BE2C (cell line): ENCODE measurements at regions not wholly inside any gene's neighbourhood (a gene's known extent, or its start where the extent isn't known, plus 50 kb on each side); places are given as distances from the start of the nearest gene placed in this dataset.

Experiments used
- DNase-seq: peaks from one replicate; pipeline ENCODE4 v3.0.0-alpha.2; 2020
- H3K27me3 ChIP-seq: fragments of 250-450 bp; sonication (Bioruptor Pico); 2 replicates; pipeline ENCODE4 v1.5.1; 2020; ENCODE audit warnings: mild to moderate bottlenecking
- H3K36me3 ChIP-seq: fragments of 250-450 bp; sonication (Bioruptor Pico); 2 replicates; pipeline ENCODE4 v1.5.1; 2020; ENCODE audit warnings: mild to moderate bottlenecking
- H3K4me1 ChIP-seq: fragments of 250-450 bp; sonication (Bioruptor Pico); 2 replicates; pipeline ENCODE4 v1.5.1; 2020
- H3K4me3 ChIP-seq: 2 replicates; pipeline ENCODE4 v1.5.1; 2011; ENCODE audit warnings: low read depth, low read length
- H3K9me3 ChIP-seq: fragments of 250-450 bp; sonication (Bioruptor Pico); 2 replicates; pipeline ENCODE4 v1.5.1; 2020
- TF ChIP-seq, protein P1 (sequence below): IDR thresholded peaks from 2 replicates; pipeline ENCODE4 v1.5.1; 2012; ENCODE audit warnings: mild to moderate bottlenecking, low read depth, low read length

DNA sequence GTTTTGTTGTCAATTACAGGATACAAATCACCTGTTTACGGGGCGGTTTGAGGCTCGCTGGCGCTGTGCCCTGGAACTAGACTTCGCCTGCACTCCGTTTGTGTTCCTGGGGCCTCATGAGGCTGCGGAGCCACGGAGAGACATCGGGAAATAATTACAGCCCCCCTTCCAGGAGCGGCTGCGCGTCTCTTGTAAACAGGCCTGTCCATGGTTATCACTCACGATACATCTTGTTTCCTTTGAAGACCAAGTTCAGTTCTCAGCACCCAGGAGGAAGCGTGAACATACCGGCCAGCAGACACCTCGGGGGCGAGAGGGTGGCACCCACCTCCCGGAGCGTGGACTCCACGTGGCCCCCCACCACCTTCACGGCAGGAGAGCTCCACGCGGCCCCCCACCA lies 297.1 kb upstream of the IRX4 start:
- no peak for DNase-seq
- Histone ChIP-seq H3K36me3 (no peaks in the 10 kb centered on the region), H3K4me1 (no peaks in the 10 kb centered on the region), H3K9me3 (no peaks in the 10 kb centered on the region), H3K4me3 (no peak overlapping the region), H3K27me3 (no peaks in the 10 kb centered on the region)
- TF ChIP-seq, protein P1, sequence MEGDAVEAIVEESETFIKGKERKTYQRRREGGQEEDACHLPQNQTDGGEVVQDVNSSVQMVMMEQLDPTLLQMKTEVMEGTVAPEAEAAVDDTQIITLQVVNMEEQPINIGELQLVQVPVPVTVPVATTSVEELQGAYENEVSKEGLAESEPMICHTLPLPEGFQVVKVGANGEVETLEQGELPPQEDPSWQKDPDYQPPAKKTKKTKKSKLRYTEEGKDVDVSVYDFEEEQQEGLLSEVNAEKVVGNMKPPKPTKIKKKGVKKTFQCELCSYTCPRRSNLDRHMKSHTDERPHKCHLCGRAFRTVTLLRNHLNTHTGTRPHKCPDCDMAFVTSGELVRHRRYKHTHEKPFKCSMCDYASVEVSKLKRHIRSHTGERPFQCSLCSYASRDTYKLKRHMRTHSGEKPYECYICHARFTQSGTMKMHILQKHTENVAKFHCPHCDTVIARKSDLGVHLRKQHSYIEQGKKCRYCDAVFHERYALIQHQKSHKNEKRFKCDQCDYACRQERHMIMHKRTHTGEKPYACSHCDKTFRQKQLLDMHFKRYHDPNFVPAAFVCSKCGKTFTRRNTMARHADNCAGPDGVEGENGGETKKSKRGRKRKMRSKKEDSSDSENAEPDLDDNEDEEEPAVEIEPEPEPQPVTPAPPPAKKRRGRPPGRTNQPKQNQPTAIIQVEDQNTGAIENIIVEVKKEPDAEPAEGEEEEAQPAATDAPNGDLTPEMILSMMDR, result no peak

DNA sequence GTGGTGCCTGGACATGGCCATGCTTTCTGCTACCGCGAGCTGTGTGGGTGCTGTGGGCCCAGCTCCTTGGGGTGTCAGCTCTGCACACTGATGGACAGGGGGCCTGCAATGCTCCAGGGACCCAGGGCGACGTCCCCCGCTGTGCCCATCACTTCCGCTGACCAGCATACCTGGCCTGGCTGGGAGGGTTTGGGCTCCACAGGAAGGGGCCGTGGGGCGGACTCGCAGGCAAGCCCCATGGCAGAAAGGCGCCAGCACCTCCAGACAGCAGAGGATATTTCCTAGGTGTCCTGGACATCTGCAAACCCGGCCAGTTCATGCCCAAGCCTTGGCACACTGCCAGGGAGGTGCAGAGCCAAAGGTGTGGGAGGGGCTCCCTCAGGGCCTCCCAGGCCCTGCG lies 295.8 kb upstream of the IRX4 start:
- Histone ChIP-seq H3K4me3 (no peak overlapping the region), H3K4me1 (no peaks in the 10 kb centered on the region), H3K27me3 (no peaks in the 10 kb centered on the region), H3K9me3 (no peaks in the 10 kb centered on the region), H3K36me3 (no peaks in the 10 kb centered on the region)
- TF ChIP-seq, protein P1, result no peak
- DNase-seq, result no peak

DNA sequence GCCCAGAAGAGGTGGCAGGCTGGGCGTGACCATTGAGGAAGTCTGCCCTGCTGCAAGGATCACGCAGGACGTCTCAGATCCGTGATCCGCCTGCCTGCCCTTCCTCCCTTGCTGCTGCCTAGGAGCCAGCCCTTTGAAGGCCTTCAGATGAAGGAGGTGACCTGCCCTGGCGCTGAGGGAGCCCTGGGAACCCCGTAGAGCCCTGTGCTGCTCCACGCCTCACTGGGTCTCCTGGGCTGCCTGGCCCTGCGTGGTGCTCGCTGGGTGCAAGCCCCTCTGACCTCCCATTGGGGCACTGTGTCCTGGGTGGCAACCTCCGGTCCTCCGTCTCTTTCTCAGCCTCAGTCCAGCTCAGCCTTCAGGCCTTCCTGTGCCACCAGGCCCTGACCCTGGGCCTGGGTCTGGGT lies 295.3 kb upstream of the IRX4 start:
- no peak for DNase-seq
- H3K36me3 ChIP-seq, result no peaks in the 10 kb centered on the region
- no peaks in the 10 kb centered on the region for H3K27me3 ChIP-seq
- H3K9me3 ChIP-seq, result no peaks in the 10 kb centered on the region
- no peak overlapping the region for H3K4me3 ChIP-seq
- TF ChIP-seq, protein P1, result no peak
- no peaks in the 10 kb centered on the region for H3K4me1 ChIP-seq

DNA sequence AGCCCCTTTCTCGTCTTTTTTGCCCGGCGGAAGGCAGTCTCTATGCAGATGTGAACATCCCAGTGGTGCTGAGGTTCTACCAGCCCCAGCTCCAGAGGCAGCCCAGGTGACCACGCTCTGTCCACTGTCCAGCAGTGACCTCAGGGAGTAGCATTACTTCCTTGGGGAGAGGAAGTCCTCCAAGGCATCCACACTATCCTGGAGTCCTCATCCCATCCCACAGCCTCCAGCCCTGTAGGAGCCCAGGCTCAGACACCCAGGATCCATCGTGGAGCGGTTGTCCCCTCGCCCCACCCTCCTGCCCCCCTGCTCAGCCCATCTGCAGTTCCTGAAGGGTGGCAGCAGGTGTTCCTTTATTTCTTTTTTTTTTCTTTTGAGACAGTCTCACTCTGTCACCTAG lies 294.5 kb upstream of the IRX4 start:
- TF ChIP-seq, protein P1, result no peak

DNA sequence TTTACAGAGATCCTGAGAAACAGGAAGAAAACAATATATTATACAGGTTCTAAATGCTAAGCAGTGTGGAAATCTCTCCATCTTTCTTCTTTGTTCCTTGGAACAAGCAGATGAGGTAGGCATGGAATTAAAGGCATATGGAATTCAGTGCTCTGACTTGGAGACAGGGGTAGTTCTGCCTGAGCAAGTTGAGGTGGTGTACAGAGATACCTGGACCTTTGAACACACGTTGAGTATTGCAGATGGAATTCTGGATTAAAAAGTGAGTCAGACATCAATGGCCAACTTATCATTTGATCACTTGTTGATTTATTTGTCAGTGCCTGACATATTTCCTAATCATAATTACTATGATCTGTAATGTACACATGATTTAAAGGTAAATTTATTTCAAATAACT lies 293.9 kb upstream of the IRX4 start:
- Histone ChIP-seq H3K36me3 (no peaks in the 10 kb centered on the region), H3K27me3 (no peaks in the 10 kb centered on the region), H3K9me3 (no peaks in the 10 kb centered on the region), H3K4me1 (no peaks in the 10 kb centered on the region), H3K4me3 (no peak overlapping the region)
- TF ChIP-seq, protein P1, result no peak
- no peak for DNase-seq

More for the DNA sequence above, 294.5 kb upstream of the IRX4 start:
- H3K27me3 ChIP-seq, result no peaks in the 10 kb centered on the region
- no peaks in the 10 kb centered on the region for H3K9me3 ChIP-seq
- H3K4me1 ChIP-seq, result no peaks in the 10 kb centered on the region
- H3K4me3 ChIP-seq, result no peak overlapping the region
- DNase-seq, result no peak
- H3K36me3 ChIP-seq, result no peaks in the 10 kb centered on the region

DNA sequence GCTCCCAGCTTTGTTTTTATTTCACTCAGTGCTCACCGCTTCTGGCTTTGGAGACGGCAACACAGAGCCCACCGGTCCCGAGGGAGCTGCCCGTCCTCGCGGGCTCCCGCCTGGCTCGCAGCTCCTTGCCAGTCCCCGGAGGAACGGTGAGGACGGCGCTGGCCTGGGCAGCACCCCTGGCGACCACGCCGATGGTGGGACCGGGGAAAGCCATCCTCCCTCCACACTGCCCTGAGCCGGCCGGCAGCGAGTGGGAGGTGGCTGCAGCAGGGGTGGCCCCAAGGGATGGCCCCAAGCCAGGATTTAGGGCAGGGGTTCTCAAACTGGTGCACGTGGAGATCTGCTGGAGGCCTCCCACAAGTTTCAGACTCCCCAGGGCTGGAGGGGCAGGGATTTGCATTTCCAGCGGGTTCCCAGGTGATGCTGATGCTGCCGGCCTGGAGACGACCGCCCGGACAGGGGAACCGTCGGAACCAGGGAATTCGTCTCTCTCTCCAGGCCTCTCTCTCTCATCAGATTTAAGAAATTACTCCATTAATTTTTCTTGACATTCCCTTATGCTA lies 293.2 kb upstream of the IRX4 start:
- H3K27me3 ChIP-seq, result no peaks in the 10 kb centered on the region
- H3K4me1 ChIP-seq, result no peaks in the 10 kb centered on the region
- TF ChIP-seq, protein P1, result no peak
- no peaks in the 10 kb centered on the region for H3K36me3 ChIP-seq
- H3K4me3 ChIP-seq, result no peak overlapping the region
- no peak for DNase-seq
- H3K9me3 ChIP-seq, result no peaks in the 10 kb centered on the region
